HG03139 (cell line): ENCODE measurements at regions not wholly inside any gene's neighbourhood (a gene's known extent, or its start where the extent isn't known, plus 50 kb on each side); places are given as distances from the start of the nearest gene placed in this dataset.
"Not testable (repeated sequence)": the region's sequence is repeated elsewhere in the genome, so short reads cannot be mapped to it uniquely, and the experiment has no call there.

Experiments used
- ATAC-seq: cut with Tn5 transposase; IDR thresholded peaks from one replicate; pipeline ENCODE4 v1.9.1; 2021; ENCODE audit not compliant: unreplicated experiment

DNA sequence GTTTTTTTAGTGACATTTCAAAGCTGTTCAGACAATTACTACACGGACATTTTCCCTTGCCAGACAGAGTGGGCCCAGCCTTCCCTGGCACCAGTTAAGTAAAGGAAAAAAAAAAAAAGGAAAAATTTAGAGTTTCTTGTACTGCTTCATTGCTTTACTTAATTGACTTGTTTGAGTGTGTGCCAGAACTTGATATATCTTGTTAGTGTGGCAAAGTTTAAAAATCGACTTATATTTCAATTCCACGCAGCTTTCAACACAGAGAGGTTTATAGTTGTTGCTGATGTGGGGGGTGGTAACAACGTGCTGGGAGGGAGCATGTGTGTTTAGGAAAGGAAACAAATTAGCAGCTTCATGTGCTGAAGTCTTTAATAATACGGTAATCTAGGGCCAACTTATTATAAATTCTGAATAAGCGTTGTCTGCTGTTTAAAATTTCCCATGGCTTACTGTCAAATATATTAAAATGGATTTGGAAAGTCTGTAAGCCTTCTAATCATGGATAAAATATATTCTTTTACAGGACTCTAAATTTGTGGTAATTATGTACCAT is 1104.6 kb downstream of the SORCS3 start:
- ATAC-seq = no peak

DNA sequence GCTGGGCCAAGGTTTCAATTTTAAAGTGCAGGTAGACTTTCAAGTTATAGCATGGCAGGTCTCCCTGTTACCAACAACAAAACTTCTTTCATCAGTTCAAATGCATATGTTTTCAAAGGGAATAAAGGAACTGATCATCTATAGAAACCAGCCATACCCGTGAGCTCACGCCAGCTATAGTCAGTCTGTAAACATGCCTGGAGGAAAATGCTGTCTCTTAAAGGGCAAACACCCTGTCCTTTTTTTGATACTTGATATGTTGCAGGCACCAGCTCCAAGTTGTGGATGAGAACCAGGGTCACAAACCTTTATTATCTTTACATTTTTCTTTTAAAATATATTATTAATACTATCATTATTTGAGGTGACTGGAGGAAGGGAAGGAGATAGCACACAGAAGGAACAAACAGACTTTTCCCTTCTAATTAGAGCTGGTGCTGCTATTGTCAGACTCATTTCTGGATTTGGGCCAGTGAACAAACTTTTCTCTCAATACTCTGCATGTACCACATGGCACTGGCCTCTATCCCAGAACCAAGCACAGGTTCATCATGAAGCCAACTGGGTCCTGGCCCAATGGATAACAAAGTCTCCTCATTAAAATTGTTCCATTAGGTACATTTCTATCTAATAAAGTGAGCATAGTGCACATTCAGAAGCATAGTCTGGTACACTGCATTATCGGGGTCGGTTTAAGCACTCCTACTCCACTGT is 1102.4 kb downstream of the SORCS3 start:
- no peak for ATAC-seq

DNA sequence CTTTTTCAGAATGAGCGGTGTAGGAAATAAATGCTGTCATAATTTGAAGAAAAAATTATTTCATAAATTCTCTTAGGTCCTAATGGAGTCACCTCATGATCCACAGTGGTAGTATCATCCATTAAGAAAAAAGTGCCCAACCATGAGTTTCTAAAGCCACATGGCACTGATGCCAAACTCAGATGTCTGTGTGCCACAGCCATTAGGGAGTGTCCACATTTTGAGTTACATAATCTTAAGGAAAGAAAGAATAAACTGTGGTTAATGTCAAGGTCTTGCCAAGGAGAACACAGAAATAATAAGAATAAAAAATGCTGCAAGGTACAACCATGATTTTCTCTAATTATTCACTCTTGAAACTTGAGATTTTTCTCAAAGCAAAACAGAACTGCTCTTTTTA is 1101.8 kb downstream of the SORCS3 start:
- ATAC-seq = no peak

DNA sequence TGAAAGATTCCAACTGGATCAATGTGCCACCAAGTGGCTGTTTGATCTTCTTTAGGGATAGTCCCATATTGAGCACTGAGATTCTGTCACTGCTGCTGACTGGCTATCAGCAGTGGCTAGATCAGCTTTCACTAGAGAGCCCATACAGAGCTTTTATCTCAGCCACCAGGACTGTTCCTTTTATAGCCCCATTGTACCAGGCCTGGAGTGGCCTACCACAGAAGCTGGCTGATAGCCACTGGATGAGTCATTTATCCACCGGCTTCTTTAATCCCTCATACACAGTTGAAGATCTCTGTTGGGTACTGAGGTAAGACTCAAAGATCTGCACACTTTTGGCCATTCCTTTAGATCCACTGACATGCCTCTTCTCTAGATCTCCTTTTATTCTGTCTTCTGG is 1101.1 kb downstream of the SORCS3 start:
- no peak for ATAC-seq

DNA sequence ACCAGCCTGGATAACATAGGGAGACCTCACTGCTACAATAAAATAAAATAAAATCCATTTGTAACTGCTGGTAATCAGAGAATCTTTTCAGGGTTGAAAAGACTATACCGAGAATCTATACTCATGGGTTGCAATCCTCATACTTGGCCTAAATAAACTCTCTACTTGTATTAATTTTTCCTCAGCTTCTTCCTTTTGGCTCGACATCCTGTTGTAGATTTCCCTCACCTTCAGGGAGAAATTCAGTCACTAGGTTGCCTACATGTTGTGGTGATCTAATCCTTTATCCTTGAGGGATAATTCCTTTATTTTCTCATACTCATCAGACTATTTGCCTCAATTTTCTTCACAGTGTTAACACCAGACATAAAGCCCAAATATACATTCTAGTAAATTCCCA is 1093.4 kb downstream of the SORCS3 start:
- ATAC-seq = no peak

DNA sequence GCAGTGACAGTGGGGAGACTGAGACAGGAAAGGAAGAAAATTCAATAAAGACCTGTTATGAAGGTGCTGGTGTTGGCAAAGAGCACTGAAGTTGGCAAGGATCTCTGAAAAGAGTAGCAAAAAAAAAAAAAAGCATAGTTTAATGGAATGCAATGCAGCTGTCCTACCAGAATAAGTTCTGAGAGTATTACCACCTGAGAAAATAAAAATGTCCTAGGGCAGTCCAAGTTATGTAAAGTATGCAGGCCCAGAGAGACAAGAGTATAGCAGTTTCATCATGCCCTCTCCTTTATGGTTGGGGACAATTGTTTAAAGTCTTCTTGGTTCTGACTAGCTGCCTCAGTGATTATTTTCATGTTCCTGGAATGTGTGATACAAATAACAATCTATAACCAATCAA is 1092.8 kb downstream of the SORCS3 start:
- ATAC-seq = no peak

DNA sequence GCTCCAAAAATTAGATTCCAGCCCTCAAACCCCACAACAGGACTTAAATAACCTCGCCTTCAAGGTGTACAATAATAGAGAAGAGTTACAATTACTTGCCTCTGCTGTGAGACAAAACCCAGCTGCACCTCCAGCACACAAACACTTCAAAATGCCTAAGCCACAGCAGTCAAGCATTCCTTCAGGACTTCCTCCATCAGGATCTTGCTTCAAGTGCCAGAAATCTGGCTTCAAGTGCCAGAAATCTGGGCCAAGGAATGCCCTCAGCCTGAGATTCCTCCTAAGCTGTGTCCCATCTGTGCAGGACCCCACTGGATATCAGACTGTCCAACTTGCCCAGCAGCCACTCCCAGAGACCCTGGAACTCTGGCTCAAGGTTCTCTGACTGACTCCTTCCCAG is 1088.3 kb downstream of the SORCS3 start:
- no peak for ATAC-seq

DNA sequence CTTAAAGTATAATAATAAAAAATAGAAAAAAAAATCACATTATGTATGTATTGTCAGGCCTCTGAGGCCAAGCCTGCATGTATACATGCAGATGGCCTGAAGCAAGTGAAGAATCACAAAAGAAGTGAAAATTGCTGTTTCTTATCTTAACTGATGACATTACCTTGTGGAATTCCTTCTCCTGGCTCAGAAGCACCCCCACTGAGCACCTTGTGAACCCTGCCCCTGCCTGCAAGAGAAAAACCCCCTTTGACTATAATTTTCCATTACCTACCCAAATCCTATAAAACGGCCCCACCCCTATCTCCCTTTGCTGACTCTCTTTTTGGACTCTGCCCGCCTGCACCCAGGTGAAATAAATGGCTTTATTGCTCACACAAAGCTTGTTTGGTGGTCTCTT is 1086.5 kb downstream of the SORCS3 start:
- not testable (repeated sequence) for ATAC-seq

DNA sequence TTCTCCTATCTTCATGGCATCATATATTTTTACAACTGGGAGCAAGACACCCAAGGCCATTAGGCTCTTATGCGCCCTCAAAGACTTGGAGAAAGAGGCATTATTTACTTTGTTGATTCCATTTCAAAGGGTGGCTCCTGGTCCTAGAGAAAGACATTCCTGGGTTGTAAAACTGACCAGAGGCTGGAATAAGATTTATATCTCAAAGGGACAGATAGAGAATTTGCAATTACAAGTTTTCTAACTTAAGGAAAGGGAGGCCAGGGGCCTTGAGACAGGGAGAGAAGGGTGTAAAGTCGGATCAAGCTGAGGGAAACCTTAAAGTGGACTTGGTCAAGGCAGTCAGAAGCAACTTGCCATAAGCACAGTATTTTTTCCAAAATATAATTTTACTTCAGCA is 1086.0 kb downstream of the SORCS3 start:
- ATAC-seq = no peak

DNA sequence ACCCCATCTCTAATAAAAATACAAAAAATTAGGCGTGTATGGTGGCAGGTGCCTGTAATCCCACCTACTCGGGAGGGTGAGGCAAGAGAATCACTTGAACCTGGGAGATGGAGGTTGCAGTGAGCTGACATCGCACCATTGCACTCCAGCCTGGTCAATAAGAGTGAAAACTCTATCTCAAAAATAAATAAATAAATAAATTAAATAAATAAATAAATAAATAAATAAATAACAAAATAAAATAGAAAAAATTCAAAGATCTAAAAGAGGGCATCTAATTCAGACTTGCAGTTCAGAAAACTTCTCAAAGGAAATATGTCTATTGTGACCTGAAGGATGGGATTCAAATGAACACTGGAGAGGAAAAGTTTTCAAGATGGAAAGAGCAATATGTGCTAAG is 1085.1 kb downstream of the SORCS3 start:
- no peak for ATAC-seq

DNA sequence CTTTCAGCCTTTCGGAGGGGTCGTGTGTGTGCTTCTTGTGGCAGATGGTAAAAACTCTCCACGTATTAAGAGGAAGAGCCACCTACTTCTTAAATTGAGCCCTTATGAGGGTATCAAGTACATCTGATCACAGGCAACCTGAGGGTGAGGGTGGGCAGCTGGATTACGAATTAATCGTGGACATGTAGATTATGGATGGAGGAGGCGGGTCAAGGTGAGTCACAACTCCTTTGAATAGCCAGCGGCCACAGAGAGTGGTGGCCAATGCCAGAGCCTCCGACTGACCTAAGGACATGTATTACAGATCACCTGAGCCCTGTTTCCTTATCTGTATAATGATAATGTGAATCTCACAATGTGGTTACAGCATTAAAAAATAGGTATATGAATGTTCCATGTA is 1083.9 kb downstream of the SORCS3 start:
- no peak for ATAC-seq

DNA sequence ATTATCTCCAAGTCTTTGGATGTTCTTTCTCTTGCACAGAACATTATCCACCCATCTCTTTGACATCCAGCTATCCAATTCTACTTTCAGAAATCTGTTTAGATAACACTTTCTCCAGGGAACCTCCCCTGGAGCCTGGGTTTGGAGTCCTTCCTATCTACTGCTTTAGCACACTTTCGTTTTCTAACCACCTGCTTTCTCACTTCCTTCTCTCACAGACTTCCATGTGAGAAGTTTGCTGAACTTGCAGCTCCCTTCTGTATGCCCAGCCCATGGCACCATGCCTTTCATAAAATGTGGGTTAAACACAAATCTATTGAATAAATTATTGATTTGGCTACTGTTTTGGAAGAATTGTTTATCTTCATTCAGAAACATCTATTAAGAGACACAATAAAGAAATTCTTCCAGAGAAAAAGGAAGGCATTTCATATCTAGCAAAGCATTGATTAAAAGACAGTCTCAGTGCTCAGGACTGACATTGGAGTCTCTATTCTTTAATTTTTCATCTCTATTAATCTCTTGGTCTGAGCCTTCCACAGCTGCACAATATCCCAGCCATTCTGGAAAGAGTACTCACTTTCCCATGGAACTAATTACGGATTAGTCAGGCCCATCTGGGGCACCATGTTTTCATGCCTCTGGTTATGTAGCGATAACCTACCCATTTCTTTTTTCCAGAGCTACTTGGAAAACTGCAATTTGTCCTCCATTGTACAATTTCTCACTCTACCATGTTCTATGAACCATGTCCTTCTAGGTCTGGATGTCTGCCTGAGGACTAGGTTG is 1077.3 kb downstream of the SORCS3 start:
- no peak for ATAC-seq

DNA sequence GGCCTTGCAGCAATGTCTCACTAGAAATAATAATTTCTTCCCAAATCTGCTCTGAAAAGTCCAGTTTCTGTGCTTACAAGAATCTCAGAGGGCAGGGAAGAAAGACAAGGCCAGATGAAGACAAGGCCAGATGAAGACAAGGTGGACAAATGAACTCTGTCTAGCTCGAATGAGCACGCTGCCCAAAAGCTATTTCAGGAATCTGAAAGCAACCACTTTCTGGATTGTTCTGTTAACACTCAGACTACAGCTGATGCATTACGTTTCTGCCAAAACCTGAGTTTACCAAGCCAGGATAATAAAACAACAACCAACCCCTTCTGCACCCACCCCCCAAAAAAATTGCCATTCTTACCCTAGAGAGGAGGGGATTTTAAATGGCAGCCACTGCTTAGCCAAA is 1073.6 kb downstream of the SORCS3 start:
- ATAC-seq = no peak

DNA sequence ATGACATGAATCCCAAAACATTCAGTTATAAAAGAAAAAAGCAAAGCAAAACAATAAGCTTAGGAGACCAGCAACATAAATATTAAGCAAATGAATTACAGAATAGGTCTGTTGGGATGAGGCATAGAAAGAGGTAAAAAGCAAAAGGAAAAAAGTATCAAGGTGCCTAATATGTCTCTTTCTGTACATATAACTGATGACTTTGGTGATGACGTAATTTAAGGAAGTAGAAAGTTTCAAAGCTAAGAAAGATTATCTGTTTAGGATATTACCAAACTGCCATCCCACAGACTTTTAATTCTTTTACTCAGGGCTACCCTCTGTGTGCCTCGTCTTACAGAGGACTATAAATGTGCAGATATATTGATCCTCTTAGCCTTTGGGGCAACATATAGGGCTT is 1066.5 kb downstream of the SORCS3 start:
- ATAC-seq = no peak

DNA sequence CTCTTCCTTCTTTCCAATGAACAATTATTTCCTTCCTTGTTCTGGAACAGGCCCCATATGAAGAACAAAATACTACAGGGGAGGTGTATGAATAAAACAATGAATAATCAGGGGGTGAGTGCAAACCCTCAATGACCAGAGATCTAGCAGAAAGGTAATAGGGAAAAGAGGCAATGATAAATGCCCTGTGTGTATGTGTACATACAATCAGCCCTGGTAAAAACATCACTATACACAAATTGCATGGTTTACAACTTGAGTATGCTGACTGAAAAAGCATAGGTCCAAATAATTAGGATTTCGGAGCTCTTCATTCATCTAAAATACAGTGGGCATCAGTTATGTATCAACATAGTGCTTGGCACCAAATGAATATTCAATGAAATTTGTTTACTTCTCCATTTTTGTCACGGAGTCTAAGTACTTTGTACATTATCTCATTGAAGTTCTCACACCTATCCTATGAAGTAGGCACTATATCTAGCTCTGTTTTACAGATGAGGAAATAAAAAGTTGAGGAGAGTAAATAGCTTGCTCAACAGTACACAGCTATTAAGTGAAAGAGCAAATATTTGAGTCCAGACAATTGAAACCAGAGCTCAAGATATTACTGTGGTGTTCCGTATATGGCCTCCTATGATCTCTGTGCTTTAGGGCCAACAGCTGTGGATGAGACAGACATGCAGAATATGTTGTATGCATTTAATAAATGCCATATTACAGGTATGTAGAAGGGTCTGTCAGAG is 1065.4 kb downstream of the SORCS3 start:
- ATAC-seq = no peak

DNA sequence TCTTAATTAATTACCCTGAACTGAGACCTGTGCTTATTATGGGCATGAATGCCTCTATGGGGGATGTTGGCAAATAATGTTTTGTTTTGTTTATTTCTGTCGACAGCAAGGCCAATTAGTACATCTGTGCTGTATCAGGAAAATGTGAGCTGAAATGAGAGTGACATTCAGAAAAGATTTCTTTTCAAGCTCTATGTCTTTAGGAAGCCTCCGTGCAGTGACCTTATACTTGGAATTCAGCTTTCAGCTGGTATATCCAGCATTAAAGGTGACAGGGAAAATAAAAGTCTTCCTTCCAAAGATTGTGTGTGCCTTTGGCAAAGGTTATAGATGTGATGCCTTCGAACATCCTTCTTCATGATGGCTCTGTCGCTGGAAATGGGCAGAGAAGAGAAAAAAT is 1061.1 kb downstream of the SORCS3 start:
- no peak for ATAC-seq

DNA sequence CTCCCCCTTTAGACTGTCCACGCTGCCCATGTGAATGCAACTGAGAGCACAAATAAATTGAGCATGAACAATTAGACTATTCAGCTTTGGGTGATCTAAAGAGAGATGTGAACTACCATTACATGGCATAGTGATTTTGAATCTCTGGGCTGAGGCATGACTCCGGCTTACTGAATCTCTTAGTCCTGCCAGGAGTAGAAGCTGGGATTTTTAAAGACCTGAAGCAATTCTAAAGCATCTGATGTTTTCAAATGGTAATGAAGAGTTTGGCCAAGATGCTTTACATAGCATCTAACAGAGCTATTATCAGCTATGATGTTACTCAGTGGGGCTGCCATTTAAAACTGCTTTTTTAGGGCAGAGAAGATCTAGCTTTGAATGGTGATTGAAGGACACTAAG is 1059.1 kb downstream of the SORCS3 start:
- ATAC-seq = no peak

DNA sequence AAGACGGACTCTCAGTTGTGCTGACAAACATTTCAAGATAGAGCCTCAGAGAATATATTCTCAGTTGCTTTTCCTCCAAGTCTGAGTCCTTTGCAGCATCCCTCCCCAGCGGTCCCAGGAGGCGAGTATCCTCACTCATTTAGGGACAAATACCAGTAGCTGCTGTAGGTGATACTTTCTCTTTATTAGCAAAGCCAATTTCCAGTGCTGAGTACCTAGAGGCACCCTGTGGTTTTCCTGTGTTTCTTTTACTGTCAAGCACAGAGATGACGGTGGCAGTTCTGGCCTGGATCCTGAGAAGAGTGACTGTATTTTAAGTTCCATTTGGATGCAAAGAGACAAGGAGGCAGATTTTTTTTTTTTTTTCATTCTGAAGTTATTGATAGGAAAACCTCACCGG is 1058.4 kb downstream of the SORCS3 start:
- ATAC-seq = no peak

DNA sequence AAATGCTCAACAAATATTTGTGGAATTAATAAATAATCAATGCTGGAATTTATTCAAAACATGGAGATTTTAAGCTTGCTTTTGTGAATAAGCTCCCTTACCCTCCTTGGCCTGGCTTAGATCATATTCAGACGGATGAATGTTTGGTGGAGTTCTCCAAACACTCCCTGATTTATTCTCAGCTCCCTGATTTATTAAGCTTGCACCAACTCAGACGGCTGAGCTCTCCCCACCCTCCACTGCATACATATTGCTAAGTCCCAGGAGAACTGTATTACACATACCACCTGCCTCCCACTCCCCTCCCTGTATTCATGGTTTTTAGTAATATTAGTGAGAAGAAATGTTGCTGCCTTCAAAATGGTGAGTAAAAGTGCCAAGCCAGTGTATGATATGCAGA is 1057.5 kb downstream of the SORCS3 start:
- ATAC-seq = no peak

DNA sequence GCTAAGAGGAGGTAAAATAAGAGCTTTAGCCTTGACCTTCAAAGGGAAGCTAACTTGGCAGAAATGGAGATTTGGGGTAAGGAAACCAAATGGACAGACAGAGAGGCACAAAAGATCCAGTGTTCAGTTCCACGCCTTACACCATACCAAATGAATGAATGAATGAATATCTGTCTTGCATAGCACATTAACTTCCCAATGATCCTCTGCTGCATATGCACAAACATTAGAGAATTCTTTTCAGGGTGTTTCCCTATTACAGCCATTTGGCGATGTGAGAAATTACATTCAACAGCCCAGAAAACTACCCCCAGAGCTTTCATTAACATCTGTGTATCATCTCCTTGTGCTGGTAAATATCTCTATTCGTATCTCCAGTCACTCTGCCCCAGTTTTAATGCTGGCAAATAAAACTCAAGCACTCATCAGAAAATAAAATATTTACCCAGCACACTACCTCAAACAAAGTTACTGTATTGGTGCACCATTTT is 1056.2 kb downstream of the SORCS3 start:
- no peak for ATAC-seq

DNA sequence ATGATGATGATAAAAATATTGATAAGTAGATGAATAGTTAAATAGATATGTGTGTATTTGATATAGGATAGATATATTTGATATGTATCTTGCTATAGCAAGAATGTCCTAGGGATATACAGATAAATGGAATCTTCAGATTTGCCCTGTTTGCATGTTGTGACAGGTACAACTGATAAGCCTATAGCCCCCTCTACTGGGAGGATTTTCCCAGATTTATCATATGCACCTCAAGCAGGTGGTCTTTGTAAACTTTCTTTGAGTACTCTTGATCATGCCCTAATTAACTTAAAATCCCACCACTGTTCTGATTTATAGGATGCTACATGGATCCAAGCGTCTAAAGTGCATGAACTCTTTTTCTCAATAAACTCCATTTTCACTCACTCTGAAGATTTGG is 1050.7 kb downstream of the SORCS3 start:
- ATAC-seq = no peak

DNA sequence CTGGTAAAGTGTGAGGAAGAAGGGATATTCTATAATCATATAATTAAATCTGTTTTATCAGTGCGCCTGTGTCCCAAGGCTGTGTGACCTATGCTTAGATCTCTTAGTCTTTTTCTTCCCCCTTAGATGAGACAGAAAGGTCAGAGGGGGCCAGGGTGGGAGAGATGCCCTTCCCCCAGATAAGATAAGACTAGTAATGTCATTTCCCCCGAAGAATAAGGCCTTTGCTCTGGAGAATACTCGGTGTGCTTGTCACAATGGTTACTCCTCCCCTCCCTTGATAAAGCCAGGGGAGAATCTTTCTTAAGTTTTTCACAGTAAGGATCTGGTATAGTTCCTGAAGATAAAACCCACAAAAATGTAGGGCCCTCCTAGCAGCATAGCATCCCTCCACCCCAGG is 1041.8 kb downstream of the SORCS3 start:
- no peak for ATAC-seq
